ENCODE measurements at regions not wholly inside any gene's neighbourhood (a gene's known extent, or its start where the extent isn't known, plus 50 kb on each side); places are given as distances from the start of the nearest gene placed in this dataset.

- peak; percentile 90 to 94 (median 94) for ATAC-seq
- WGBS (ENCODE audit: insufficient coverage): 30% methylated on average over 1 of the region's 1 CpG
- no peaks in the 10 kb centered on the region for H3K36me3 ChIP-seq (ENCODE audit: control insufficient read depth, insufficient read depth, low read length)
- peak; percentile 34 to 56 for DNase-seq
- no peaks in the 10 kb centered on the region for H3K9me3 ChIP-seq (ENCODE audit: control insufficient read depth, insufficient read depth, low read length)
- H3K4me1 ChIP-seq (ENCODE audit: control insufficient read depth, insufficient read depth, low read length): peaks cover 47% of the 10 kb centered on the region
- H3K4me3 Mint-ChIP-seq: peak overlapping the region; percentile 90
- H3K27ac ChIP-seq (ENCODE audit: low read length): peak overlapping the region; percentile 52
- no peaks in the 10 kb centered on the region for H3K36me3 Mint-ChIP-seq
- no peaks in the 10 kb centered on the region for H3K9me3 Mint-ChIP-seq
- H3K27ac Mint-ChIP-seq: peak overlapping the region; percentile 93 to 97
- peaks cover 62 to 64% of the 10 kb centered on the region in 2 donors for H3K4me1 Mint-ChIP-seq
- H3K27me3 ChIP-seq (ENCODE audit: control insufficient read depth, insufficient read depth, low read length): peaks cover 2% of the 10 kb centered on the region
- H3K4me3 ChIP-seq (ENCODE audit: low read length): no peak overlapping the region
- peaks cover 0 to 7% of the 10 kb centered on the region in 2 donors for H3K27me3 Mint-ChIP-seq (ENCODE audit: low read depth in 2 of 2)
- no peak for TF ChIP-seq CTCF (IDR thresholded peaks at IDR 0.05)
- intact Hi-C loops (cut with micrococcal nuclease): no loop called here
These were observed 152.3 kb downstream of the FCRL5 start for GRCh38 chr1:157399984-157400382.

- peaks cover 4% of the 10 kb centered on the region for H3K27me3 ChIP-seq (ENCODE audit: control insufficient read depth, insufficient read depth, low read length)
- no peaks in the 10 kb centered on the region for H3K36me3 ChIP-seq (ENCODE audit: control insufficient read depth, insufficient read depth, low read length)
- H3K27me3 Mint-ChIP-seq (ENCODE audit: low read depth in 2 of 2): peaks cover 0 to 12% of the 10 kb centered on the region in 2 donors
- H3K9me3 Mint-ChIP-seq: no peaks in the 10 kb centered on the region
- H3K27ac Mint-ChIP-seq: peak overlapping the region; percentile 93 to 97
- no peak for TF ChIP-seq CTCF (IDR thresholded peaks at IDR 0.05)
- H3K4me3 ChIP-seq (ENCODE audit: low read length): no peak overlapping the region
- peaks cover 58 to 60% of the 10 kb centered on the region in 2 donors for H3K4me1 Mint-ChIP-seq
- intact Hi-C loops (cut with micrococcal nuclease): no loop called here
- peak; percentile 5 to 16 (median 14) for ATAC-seq
- DNase-seq: no peak
- 19% methylated on average over 3 of the region's 3 CpGs for WGBS (ENCODE audit: insufficient coverage)
- peak overlapping the region; percentile 52 for H3K27ac ChIP-seq (ENCODE audit: low read length)
- H3K9me3 ChIP-seq (ENCODE audit: control insufficient read depth, insufficient read depth, low read length): no peaks in the 10 kb centered on the region
- H3K4me1 ChIP-seq (ENCODE audit: control insufficient read depth, insufficient read depth, low read length): peaks cover 47% of the 10 kb centered on the region
- H3K36me3 Mint-ChIP-seq: no peaks in the 10 kb centered on the region
- peak overlapping the region; percentile 90 for H3K4me3 Mint-ChIP-seq
These were observed 152.9 kb downstream of the FCRL5 start for GRCh38 chr1:157399343-157399983.

DNA sequence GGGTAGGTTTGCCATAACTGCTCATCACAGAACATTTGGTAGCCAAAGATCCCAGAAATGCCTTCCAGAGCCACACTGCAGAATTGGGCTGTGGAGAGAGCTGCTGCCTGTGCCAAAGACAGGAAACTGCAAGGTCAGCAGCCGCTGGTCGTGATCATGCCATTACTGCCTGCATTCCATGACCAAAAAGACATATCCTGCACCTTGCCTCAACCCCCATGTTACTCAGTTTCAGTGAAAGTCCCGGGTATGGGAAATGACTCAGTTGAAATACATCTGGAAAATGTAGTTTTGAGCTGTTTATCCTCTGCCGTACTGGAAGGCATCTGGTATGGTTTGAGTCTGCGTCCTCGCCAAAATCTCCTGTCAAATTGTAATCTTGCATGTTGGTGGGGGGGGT, 161.7 kb downstream of the FCRL5 start:
- H3K27me3 Mint-ChIP-seq (ENCODE audit: low read depth in 2 of 2): peaks cover 0 to 12% of the 10 kb centered on the region in 2 donors
- H3K4me1 ChIP-seq (ENCODE audit: control insufficient read depth, insufficient read depth, low read length): peaks cover 5% of the 10 kb centered on the region
- peak overlapping the region in 1 of 2 donors; percentile 63 for H3K27ac Mint-ChIP-seq
- DNase-seq (no peak), ATAC-seq (no peak)
- TF ChIP-seq CTCF (IDR thresholded peaks at IDR 0.05): no peak
- H3K36me3 ChIP-seq (ENCODE audit: control insufficient read depth, insufficient read depth, low read length): no peaks in the 10 kb centered on the region
- intact Hi-C loops (cut with micrococcal nuclease): no loop called here
- H3K36me3 Mint-ChIP-seq: no peaks in the 10 kb centered on the region
- H3K4me1 Mint-ChIP-seq: peaks cover 25 to 28% of the 10 kb centered on the region in 2 donors
- no peaks in the 10 kb centered on the region for H3K9me3 Mint-ChIP-seq
- no peak overlapping the region for H3K4me3 Mint-ChIP-seq
- peaks cover 6% of the 10 kb centered on the region for H3K27me3 ChIP-seq (ENCODE audit: control insufficient read depth, insufficient read depth, low read length)
- no peak overlapping the region for H3K27ac ChIP-seq (ENCODE audit: low read length)
- H3K4me3 ChIP-seq (ENCODE audit: low read length): no peak overlapping the region
- H3K9me3 ChIP-seq (ENCODE audit: control insufficient read depth, insufficient read depth, low read length): no peaks in the 10 kb centered on the region
- WGBS (ENCODE audit: insufficient coverage): 59% methylated on average over 6 of the region's 6 CpGs

DNA sequence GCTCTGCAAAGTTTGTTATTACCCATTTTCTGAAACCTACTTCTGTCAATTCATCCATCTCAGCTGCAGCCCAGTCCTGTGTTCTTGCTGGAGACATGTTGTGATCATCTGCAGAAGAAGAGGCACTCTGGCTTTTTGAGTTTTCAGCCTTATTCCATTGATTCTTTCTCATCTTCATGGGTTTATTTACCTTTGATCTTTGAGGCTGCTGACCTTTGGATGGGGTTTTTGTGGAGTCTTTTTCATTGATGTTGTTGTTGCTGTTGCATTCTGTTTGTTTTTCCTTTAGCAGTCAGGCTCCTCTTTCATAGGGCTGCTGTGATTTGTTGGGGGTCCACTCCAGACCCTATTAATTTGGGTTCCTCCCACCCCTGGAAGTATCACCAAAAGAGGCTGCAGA, 164.3 kb downstream of the FCRL5 start:
- no peaks in the 10 kb centered on the region for H3K9me3 Mint-ChIP-seq
- DNase-seq (no peak), ATAC-seq (no peak)
- Histone ChIP-seq H3K4me3 (ENCODE audit: low read length) (no peak overlapping the region), H3K9me3 (ENCODE audit: control insufficient read depth, insufficient read depth, low read length) (no peaks in the 10 kb centered on the region), H3K27me3 (ENCODE audit: control insufficient read depth, insufficient read depth, low read length) (peaks cover 3% of the 10 kb centered on the region), H3K36me3 (ENCODE audit: control insufficient read depth, insufficient read depth, low read length) (no peaks in the 10 kb centered on the region), H3K27ac (ENCODE audit: low read length) (no peak overlapping the region), H3K4me1 (ENCODE audit: control insufficient read depth, insufficient read depth, low read length) (peaks cover 5% of the 10 kb centered on the region)
- intact Hi-C loops (cut with micrococcal nuclease): no loop called here
- H3K36me3 Mint-ChIP-seq: no peaks in the 10 kb centered on the region
- H3K27ac Mint-ChIP-seq: no peak overlapping the region
- no peak overlapping the region for H3K4me3 Mint-ChIP-seq
- no peaks in the 10 kb centered on the region for H3K27me3 Mint-ChIP-seq (ENCODE audit: low read depth in 2 of 2)
- no peak for TF ChIP-seq CTCF (IDR thresholded peaks at IDR 0.05)
- H3K4me1 Mint-ChIP-seq: peaks cover 25 to 30% of the 10 kb centered on the region in 2 donors
